Osteocyte (in vitro differentiated cells): ENCODE measurements at regions not wholly inside any gene's neighbourhood (a gene's known extent, or its start where the extent isn't known, plus 50 kb on each side); places are given as distances from the start of the nearest gene placed in this dataset.

Experiments
- DNase-seq: peaks from one replicate; pipeline ENCODE4 v3.0.0; 2021; ENCODE audit warnings: mixed read lengths; ENCODE audit not compliant: unreplicated experiment; ENCODE audit errors: extremely low spot score
- H3K27ac Mint-ChIP-seq: one replicate; pipeline ENCODE4 v1.8.0; 2021; ENCODE audit warnings: mild to moderate bottlenecking, mixed read lengths; ENCODE audit not compliant: unreplicated experiment
- H3K27me3 Mint-ChIP-seq: one replicate; pipeline ENCODE4 v1.8.0; 2021; ENCODE audit warnings: mixed read lengths; ENCODE audit not compliant: unreplicated experiment
- H3K36me3 Mint-ChIP-seq: one replicate; pipeline ENCODE4 v1.8.0; 2021; ENCODE audit warnings: mixed read lengths; ENCODE audit not compliant: unreplicated experiment
- H3K4me1 Mint-ChIP-seq: one replicate; pipeline ENCODE4 v1.8.0; 2021; ENCODE audit warnings: mixed read lengths; ENCODE audit not compliant: unreplicated experiment
- H3K4me3 Mint-ChIP-seq: one replicate; pipeline ENCODE4 v1.8.0; 2021; ENCODE audit warnings: mild to moderate bottlenecking, moderate library complexity, mixed read lengths; ENCODE audit not compliant: unreplicated experiment
- H3K9me3 Mint-ChIP-seq: one replicate; pipeline ENCODE4 v1.8.0; 2021; ENCODE audit warnings: mixed read lengths; ENCODE audit not compliant: unreplicated experiment
- TF ChIP-seq, protein P1 (sequence below): fragments of 200-600 bp; sonication (generic); IDR thresholded peaks from 2 replicates; pipeline ENCODE4 v1.5.0; 2021; ENCODE audit warnings: antibody characterized with exemption, mild to moderate bottlenecking, moderate library complexity

DNA sequence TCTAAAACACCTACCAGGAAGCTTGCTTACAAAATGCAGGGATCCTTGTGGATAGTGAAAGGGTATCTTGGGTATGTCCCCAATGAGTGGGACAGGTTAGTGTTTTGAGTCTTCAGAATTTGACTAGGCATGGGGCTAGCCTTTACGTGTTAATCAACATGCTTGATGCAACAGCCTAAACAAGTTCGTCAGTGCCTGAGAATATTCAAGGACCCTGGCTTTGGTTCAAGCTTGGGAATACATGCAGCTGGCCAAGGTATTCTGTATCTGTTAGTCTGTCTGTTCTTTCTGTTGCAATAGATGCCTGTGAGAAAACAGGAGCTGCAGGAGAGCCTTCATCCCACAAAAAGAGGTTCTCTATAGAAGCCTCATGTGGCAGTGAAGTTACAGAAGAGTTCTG, 149.5 kb downstream of the CCNG2 start:
- no peaks in the 10 kb centered on the region for H3K9me3 Mint-ChIP-seq
- H3K27me3 Mint-ChIP-seq, result peaks cover 6% of the 10 kb centered on the region
- DNase-seq, result no peak
- no peak overlapping the region for H3K27ac Mint-ChIP-seq
- no peak overlapping the region for H3K4me3 Mint-ChIP-seq
- H3K36me3 Mint-ChIP-seq, result no peaks in the 10 kb centered on the region
- TF ChIP-seq, protein P1, sequence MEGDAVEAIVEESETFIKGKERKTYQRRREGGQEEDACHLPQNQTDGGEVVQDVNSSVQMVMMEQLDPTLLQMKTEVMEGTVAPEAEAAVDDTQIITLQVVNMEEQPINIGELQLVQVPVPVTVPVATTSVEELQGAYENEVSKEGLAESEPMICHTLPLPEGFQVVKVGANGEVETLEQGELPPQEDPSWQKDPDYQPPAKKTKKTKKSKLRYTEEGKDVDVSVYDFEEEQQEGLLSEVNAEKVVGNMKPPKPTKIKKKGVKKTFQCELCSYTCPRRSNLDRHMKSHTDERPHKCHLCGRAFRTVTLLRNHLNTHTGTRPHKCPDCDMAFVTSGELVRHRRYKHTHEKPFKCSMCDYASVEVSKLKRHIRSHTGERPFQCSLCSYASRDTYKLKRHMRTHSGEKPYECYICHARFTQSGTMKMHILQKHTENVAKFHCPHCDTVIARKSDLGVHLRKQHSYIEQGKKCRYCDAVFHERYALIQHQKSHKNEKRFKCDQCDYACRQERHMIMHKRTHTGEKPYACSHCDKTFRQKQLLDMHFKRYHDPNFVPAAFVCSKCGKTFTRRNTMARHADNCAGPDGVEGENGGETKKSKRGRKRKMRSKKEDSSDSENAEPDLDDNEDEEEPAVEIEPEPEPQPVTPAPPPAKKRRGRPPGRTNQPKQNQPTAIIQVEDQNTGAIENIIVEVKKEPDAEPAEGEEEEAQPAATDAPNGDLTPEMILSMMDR, result no peak
- H3K4me1 Mint-ChIP-seq, result peaks cover 2% of the 10 kb centered on the region

DNA sequence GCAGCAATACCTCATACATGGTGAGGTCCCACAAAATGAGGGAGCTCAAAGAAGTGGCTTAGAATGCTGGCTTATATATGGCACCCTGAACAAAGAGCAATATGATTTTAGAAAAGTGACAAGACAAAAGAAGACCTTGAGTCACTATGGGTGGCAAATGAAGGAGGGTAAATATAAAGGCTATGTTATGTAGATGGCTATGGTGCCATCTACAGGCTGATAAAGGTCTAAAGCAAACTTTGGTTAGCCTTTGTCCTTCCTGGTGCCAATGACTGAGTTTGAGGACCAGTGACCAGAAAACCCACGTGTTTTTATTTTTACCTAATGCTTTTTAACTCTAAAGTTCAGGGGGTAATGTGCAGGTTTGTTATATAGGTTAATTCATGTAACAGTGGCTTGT, 151.8 kb downstream of the CCNG2 start:
- no peaks in the 10 kb centered on the region for H3K9me3 Mint-ChIP-seq
- H3K4me1 Mint-ChIP-seq, result peaks cover 2% of the 10 kb centered on the region
- DNase-seq, result no peak
- H3K27ac Mint-ChIP-seq, result no peak overlapping the region
- H3K36me3 Mint-ChIP-seq, result no peaks in the 10 kb centered on the region
- no peak overlapping the region for H3K4me3 Mint-ChIP-seq
- TF ChIP-seq, protein P1, result peak; percentile 54
- peaks cover 6% of the 10 kb centered on the region for H3K27me3 Mint-ChIP-seq

DNA sequence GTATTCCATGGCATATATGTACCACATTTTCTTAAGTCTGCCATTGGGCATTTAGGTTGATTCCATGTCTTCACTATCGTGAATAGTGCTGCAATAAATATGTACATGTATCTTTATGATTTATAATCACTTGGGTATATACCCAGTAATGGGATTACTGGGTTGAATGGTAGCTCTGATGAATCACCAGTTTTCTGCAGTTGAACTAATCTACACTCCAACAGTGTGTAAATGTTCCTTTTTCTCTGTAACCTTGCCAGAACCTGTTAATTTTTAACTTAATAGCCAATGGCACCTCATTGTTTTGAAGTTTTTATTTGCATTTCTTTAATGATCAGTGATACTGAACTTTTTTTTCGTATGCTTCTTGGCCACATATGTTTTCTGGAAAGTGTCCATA, 152.5 kb downstream of the CCNG2 start:
- peaks cover 2% of the 10 kb centered on the region for H3K27me3 Mint-ChIP-seq

DNA sequence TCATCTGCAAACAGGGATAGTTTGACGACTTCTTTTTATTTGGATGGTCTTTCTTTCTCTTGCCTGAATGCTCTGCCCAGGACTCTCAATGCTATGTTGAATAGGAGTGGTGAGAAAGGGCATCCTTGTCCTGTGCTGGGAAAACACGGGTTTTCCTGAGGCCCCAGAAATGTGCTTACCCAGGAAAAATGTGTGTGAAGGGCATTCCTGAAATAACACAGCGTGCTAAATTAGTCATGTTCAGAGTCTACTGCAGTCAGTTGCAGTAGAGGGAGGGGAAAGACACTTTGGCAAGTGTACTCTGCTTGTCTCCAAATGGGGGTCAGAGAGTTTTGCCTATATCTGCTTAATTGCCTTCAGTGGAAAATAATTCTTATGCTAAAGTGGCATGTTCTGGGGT, 153.9 kb downstream of the CCNG2 start:
- TF ChIP-seq, protein P1, result no peak
- H3K4me1 Mint-ChIP-seq, result peaks cover 2% of the 10 kb centered on the region
- H3K9me3 Mint-ChIP-seq, result no peaks in the 10 kb centered on the region
- no peaks in the 10 kb centered on the region for H3K36me3 Mint-ChIP-seq
- H3K27ac Mint-ChIP-seq, result no peak overlapping the region
- no peak overlapping the region for H3K4me3 Mint-ChIP-seq
- H3K27me3 Mint-ChIP-seq, result peaks cover 2% of the 10 kb centered on the region
- no peak for DNase-seq

More for the DNA sequence above, 152.5 kb downstream of the CCNG2 start:
- H3K4me3 Mint-ChIP-seq, result no peak overlapping the region
- no peaks in the 10 kb centered on the region for H3K36me3 Mint-ChIP-seq
- TF ChIP-seq, protein P1, result no peak
- no peaks in the 10 kb centered on the region for H3K9me3 Mint-ChIP-seq
- no peak overlapping the region for H3K27ac Mint-ChIP-seq
- peaks cover 2% of the 10 kb centered on the region for H3K4me1 Mint-ChIP-seq
- DNase-seq, result no peak

DNA sequence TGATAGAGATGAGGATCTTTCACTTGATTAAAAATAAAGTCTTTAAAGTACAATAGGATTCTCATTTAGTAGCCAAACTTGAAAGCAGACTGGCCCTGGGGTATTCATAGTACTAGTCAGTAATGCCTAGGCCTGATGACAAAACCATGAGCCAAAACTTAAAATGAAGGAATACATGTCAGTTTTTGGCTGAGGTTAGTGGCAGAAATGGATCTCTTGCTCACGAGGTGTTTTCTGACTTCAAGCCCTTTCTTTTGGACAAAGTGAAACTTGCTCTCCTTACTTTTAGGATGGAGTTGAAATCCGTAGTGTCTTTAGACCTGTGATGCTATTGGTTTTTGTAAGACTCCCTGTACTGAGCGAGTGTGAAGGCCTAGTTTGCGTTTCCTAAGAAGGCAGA, 157.7 kb downstream of the CCNG2 start:
- Mint-ChIP-seq H3K27me3 (peaks cover 2% of the 10 kb centered on the region), H3K9me3 (peaks cover 5% of the 10 kb centered on the region), H3K4me3 (no peak overlapping the region), H3K36me3 (no peaks in the 10 kb centered on the region), H3K4me1 (peaks cover 2% of the 10 kb centered on the region), H3K27ac (no peak overlapping the region)
- TF ChIP-seq, protein P1, result no peak
- no peak for DNase-seq
